WI38 (cell line): ENCODE measurements at regions not wholly inside any gene's neighbourhood (a gene's known extent, or its start where the extent isn't known, plus 50 kb on each side); places are given as distances from the start of the nearest gene placed in this dataset.

ENCODE experiments used
- H3K4me3 ChIP-seq: 2 replicates; pipeline ENCODE4 v1.5.1; 2011; ENCODE audit warnings: low read depth, mild to moderate bottlenecking, control low read depth, low read length
- CTCF ChIP-seq: IDR thresholded peaks from 2 replicates; pipeline ENCODE4 v1.5.1; 2012; ENCODE audit warnings: low read depth, mild to moderate bottlenecking, control low read depth, low read length

DNA sequence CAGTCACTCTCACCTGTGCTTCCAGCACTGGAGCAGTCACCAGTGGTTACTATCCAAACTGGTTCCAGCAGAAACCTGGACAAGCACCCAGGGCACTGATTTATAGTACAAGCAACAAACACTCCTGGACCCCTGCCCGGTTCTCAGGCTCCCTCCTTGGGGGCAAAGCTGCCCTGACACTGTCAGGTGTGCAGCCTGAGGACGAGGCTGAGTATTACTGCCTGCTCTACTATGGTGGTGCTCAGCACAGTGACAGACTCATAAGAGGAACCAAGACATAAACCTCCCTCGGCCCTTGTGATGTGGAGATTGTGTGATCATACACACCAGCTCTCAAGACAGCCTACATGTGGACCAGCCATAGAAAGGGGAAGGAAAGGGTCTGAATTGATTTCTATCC is 113.3 kb downstream of the ZNF280B start:
- TF ChIP-seq CTCF: no peak
- H3K4me3 ChIP-seq: no peak overlapping the region

DNA sequence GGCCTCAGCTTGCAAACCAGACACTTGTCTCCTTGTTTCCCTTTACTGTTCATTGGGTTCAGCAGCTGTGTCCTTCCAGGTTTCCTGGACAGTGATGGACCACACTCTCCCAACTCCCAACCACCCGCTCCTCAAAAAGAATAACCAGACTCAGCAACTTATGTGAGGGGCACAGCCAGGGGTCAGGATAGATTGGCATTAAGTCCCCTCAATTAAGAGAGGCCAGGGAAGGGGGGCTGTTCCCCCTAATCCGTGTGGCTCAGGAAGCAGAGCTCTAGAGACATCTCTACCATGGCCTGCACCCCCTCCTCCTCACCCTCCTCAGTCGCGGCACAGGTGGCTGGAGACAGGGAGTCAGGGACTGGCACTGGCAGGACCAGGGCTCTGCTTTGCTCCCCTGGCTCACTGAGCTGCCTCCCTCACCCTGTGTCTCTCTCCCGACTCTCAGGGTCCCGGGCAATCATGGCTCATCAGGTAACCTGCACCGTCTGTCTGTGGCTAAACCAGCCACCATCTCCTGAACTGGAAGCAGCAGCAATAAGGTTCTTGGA is 111.7 kb downstream of the ZNF280B start:
- TF ChIP-seq CTCF: no peak

DNA sequence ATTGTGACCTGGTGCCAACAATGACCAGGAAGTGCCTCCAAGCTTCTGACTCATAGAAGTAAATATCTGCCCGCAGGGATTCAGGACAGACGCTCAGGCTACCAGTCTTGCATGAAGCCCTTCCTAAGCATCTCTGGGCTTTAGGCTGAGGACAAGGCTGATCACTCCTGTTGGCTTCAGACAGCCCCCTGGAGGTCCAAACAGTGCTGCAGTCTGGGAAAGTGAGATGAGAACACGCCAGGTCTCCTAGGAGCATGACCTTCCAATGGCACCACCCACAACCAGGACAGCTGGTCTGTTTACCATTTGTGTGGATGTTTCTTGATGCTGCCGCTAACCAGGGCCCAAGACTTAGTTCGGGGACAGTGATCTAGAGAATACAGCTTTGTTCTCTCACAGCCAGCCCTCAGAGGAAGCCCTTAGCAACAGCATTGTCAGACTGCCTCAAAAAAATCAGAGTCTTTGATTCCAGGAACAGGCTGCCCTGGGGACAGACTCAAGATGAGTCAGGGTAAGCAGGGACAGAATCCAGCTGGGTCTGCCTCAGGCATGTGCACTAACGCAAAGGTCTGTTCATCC is 111.2 kb downstream of the ZNF280B start:
- no peak overlapping the region for H3K4me3 ChIP-seq
- TF ChIP-seq CTCF: no peak

More for the DNA sequence above, 111.7 kb downstream of the ZNF280B start:
- no peak overlapping the region for H3K4me3 ChIP-seq

- 0 out of 2 replicates have a peak, but pooled peaks have one; percentile 6 for TF ChIP-seq CTCF
- no peak overlapping the region for H3K4me3 ChIP-seq
Measured at GRCh38 chr22:22397875-22398524, 110.5 kb downstream of the ZNF280B start.

GRCh38 chr22:22398530-22399327 is 109.8 kb downstream of the ZNF280B start:
- no peak for TF ChIP-seq CTCF
- H3K4me3 ChIP-seq: no peak overlapping the region

DNA sequence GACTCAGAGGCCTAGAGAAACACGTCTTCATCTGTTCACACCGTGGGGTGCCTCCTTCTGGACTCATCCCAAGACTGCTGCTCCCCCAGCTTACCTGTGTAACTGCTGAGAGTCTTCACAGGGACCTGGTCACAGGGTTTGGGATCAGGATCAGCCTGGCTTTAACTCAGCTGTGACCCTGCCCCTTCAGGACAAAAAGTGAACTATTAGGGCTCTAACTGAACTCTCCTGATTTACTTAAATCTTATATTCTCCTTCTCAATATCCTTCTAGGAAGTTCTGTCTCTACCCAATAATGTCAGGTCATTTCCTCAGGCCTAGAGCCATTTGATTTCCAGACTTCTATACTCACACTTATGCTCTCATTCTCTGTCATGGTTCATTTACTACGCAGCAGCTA is 108.4 kb downstream of the ZNF280B start:
- H3K4me3 ChIP-seq: no peak overlapping the region
- TF ChIP-seq CTCF: no peak
